Activated CD8-positive, alpha-beta memory T cell treated with anti-CD3 and anti-CD28 coated beads, Interleukin-2, amount 50 U/mL, for 1 hour (primary cell): ENCODE measurements at regions not wholly inside any gene's neighbourhood (a gene's known extent, or its start where the extent isn't known, plus 50 kb on each side); places are given as distances from the start of the nearest gene placed in this dataset.
"Not testable (repeated sequence)": the region's sequence is repeated elsewhere in the genome, so short reads cannot be mapped to it uniquely, and the experiment has no call there.

Experiments
- DNase-seq: peaks from one replicate; pipeline ENCODE4 v3.0.0-alpha.2; 2020; ENCODE audit errors: extremely low read depth

GRCh38 chr22:25281675-25282345, 62.4 kb downstream of the CRYBB2 start:
- no peak for DNase-seq

- DNase-seq, result no peak
Observed at GRCh38 chr22:25282346-25282670, 62.9 kb downstream of the CRYBB2 start.

- no peak for DNase-seq
Observed at GRCh38 chr22:25282671-25283561, 63.5 kb downstream of the CRYBB2 start.

GRCh38 chr22:25288481-25288880, 69.0 kb downstream of the CRYBB2 start:
- not testable (repeated sequence) for DNase-seq

- DNase-seq, result not testable (repeated sequence)
Observed at GRCh38 chr22:25301912-25302311, 82.5 kb downstream of the CRYBB2 start.

GRCh38 chr22:25309586-25309985, 90.1 kb downstream of the CRYBB2 start:
- DNase-seq, result not testable (repeated sequence)

GRCh38 chr22:25311924-25312323, 92.5 kb downstream of the CRYBB2 start:
- DNase-seq, result not testable (repeated sequence)

GRCh38 chr22:25318081-25318823, 98.8 kb downstream of the CRYBB2 start:
- no peak for DNase-seq

- no peak for DNase-seq
Observed at GRCh38 chr22:25327018-25327755, 107.7 kb downstream of the CRYBB2 start.

- DNase-seq, result no peak
Observed at GRCh38 chr22:25331050-25331449, 111.6 kb downstream of the CRYBB2 start.

GRCh38 chr22:25331911-25332310, 112.5 kb downstream of the CRYBB2 start:
- not testable (repeated sequence) for DNase-seq

GRCh38 chr22:25332386-25332785, 112.9 kb downstream of the CRYBB2 start:
- no peak for DNase-seq

- no peak for DNase-seq
Observed at GRCh38 chr22:25334162-25334490, 114.7 kb downstream of the CRYBB2 start.

GRCh38 chr22:25334631-25335030, 115.2 kb downstream of the CRYBB2 start:
- DNase-seq, result not testable (repeated sequence)

- DNase-seq, result not testable (repeated sequence)
Observed at GRCh38 chr22:25335276-25335675, 115.8 kb downstream of the CRYBB2 start.

- DNase-seq, result not testable (repeated sequence)
Observed at GRCh38 chr22:25340536-25340935, 121.1 kb downstream of the CRYBB2 start.

GRCh38 chr22:25344366-25344765, 124.9 kb downstream of the CRYBB2 start:
- not testable (repeated sequence) for DNase-seq

- no peak for DNase-seq
Observed at GRCh38 chr22:25346859-25347751, 127.7 kb downstream of the CRYBB2 start.

- DNase-seq, result no peak
Observed at GRCh38 chr22:25347752-25348102, 128.3 kb downstream of the CRYBB2 start.

- DNase-seq, result no peak
Observed at GRCh38 chr22:25348391-25348790, 129.0 kb downstream of the CRYBB2 start.

GRCh38 chr22:25348996-25349395, 129.6 kb downstream of the CRYBB2 start:
- DNase-seq, result not testable (repeated sequence)
